ENCODE measurements at regions not wholly inside any gene's neighbourhood (a gene's known extent, or its start where the extent isn't known, plus 50 kb on each side); places are given as distances from the start of the nearest gene placed in this dataset.

- TF ChIP-seq, protein P1, sequence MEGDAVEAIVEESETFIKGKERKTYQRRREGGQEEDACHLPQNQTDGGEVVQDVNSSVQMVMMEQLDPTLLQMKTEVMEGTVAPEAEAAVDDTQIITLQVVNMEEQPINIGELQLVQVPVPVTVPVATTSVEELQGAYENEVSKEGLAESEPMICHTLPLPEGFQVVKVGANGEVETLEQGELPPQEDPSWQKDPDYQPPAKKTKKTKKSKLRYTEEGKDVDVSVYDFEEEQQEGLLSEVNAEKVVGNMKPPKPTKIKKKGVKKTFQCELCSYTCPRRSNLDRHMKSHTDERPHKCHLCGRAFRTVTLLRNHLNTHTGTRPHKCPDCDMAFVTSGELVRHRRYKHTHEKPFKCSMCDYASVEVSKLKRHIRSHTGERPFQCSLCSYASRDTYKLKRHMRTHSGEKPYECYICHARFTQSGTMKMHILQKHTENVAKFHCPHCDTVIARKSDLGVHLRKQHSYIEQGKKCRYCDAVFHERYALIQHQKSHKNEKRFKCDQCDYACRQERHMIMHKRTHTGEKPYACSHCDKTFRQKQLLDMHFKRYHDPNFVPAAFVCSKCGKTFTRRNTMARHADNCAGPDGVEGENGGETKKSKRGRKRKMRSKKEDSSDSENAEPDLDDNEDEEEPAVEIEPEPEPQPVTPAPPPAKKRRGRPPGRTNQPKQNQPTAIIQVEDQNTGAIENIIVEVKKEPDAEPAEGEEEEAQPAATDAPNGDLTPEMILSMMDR (conservative IDR thresholded peaks at IDR 0.05 in 1 of 2, IDR thresholded peaks at IDR 0.05 in 1 of 2; ENCODE audit: extremely low read depth in 1 of 2, insufficient read depth in 1 of 2, low read depth in 1 of 2, low read length in 2 of 2) = no peak
- no peak for TF ChIP-seq EZH2 (IDR thresholded peaks at IDR 0.05; ENCODE audit: borderline replicate concordance, low read length)
Observed at GRCh38 chr18:40414155-40414754, 1540.8 kb upstream of the PIK3C3 start.
